ENCODE measurements at regions not wholly inside any gene's neighbourhood (a gene's known extent, or its start where the extent isn't known, plus 50 kb on each side); places are given as distances from the start of the nearest gene placed in this dataset.

DNA sequence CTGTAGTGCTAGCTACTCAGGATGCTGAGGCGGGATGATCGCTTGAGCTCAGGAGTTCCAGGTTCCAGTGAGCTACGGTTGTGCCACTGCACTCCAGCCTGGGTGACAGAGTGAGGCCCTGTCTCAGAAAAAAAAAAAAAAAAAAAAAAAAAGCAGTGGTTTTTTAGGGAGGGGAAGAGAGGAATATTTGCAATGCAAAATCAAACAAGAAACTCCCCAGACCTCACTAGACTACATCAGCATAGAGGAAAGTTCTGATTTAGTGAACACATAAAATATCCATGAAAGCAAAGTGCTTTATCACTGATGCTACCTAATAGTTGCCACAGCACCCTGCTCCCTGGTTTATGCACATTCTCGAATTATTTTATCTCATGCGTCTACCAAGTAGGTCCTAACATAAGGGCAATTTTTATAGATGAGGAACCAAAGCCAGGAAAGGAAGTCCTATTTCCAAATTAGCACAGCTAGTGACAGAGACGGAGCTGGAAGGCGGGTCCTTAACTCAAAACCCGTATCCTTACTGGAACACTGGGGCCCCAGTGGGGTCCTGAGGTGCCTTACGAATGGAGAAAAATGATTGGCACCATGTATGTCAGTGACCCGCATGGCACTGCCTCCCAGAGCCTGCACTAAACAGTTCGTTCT is 50.7 kb upstream of the GPR157 start:
- DNase-seq: no peak

DNA sequence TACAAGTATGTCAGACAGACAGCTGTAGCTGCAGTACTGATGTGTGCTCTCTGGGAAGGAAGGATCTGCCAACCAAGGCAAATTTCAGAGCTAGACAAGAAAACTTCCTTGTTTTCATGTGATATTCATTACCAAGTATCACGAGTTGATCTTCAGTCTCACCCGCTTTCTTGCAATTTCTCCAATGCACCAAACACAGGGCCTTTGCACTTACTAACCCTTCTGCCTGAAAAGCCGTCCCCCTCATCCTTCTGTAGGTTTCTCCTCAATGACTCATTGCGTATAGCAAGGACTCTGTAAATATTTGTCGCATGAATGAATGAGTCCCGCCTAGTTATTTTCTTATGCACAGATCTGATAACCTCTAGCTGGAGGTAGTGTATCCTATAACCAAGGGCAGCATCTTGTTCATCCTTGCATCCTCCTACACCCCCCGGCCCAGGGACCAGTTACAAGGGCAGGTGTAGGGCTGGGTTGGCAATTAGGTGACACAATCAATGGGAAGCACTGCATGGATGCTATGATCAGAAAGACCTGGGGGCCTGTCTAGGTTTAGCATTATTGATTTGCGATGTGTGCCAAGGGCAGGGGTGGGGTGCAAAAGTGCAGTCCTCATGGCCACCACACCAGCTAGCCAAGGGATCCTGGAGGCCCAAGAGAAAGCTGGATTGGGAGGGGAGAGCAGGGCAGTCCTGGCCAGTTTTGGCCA is 51.4 kb upstream of the GPR157 start:
- DNase-seq: no peak

DNA sequence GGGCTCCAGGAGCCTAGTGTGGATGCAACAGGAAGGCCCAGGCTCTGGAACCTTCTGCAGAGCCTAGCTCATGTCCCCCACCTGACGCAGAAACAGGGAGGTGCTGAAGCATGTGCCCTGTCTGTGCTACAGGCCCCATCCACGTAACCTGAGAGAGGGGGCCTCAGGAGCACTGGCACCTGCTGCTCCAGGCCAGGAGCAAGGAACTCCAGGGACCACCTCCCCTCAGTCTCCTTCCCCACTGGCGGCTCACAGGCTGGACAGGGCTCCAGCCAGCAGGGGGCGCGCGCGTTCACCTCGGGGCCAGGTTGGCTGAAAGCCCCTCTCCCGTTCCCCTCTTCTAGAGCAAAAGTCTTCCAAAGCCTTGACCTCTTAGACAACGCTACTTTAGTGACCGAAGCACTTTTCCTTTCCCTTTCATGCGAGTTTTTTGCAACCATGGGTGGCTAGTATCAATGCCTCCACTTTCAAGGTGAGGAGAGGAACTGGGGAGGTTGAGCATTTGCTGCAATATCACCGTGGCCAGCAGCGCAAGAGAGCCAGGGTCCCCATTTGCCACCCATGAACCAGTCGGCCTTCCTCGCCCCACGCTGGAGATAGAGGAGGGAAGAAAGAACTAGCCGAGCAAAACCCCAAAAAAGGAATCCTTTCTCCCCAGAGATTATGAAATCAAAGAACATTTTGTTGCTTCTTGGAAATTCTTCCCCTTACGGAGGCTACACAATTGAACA is 52.4 kb upstream of the GPR157 start:
- DNase-seq: peak; percentile 84

DNA sequence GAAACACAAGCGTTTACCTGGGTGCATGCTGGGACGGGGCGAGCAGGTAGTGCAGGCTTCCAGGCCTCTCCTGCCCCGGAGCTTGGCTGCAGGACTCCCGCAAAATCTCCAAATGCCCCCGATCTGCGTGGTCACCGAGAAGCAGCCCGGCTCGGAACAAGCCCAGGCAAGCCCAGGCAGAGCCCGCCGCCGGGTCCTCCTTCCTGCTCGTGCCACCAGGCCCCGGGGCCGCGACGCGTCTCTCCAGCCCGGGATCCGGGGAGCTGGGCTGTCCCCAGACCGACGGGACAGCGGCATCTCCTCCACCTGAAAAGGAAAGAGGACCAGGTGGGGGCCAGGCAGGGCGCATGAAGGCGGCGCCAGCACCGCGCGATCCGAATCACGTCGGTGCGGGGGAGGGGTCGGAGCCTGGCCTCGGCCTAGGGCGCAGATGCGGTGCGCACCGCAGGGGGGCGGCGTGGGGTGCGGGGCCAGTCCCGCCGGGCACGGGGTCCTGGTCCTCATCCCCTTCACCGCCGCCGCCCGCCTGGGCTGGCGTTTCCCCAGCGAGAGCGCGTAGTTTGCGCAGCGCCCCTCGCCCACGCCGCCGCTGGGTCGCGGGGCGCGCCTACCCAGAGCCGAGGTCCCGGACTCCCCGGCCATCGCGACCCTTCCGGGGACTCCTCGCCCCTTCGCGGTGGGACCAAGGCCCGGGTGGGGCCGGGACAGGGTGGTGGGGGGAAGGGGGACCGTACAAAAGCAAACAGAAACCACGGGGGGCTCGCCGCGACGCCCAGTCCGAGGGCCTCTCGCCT is 52.4 kb upstream of the H6PD start:
- DNase-seq: peak; percentile 59

DNA sequence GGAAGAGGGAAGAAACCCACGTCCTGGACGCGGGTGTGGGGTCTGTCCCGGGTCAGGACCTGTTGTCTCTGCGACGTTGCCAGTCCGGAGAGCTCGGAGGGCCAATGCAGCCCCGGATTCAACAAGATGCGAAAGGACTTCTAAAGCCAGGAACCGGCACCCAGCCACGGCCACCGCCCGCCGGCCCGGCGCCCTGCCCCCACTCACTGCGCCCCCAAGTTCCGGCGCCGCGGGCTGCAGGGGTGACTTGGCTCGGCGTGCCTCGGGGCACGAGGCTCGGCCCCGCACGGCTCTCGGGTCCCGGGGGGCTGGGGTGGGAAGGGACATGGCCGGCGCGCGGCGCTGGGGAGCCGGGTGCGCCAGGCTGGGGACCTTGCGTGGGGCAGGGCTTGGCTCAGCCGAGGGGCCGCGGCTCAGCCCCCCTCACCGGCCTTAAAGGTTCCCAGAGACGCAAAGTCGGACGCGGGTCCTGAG is 51.8 kb upstream of the H6PD start:
- DNase-seq: no peak

DNA sequence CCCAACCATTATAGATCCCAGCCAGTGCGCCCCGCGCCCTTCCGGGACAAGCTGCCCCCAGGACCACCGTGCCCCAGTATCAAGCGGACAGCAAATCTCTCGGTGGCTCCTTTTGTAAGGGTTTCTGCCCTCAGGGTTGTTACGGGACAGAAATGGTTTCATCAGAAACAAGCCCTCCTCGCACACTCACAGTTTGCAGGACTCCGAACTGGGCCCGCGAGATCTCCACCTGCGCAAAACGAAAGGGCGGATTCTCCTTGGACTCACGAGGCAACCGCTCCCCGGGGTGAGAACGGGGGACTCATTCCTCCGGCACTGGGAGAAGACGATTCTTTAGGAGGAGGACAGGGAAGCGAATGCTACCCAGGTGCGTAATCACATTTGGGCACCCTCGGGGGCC is 51.1 kb upstream of the H6PD start:
- no peak for DNase-seq

DNA sequence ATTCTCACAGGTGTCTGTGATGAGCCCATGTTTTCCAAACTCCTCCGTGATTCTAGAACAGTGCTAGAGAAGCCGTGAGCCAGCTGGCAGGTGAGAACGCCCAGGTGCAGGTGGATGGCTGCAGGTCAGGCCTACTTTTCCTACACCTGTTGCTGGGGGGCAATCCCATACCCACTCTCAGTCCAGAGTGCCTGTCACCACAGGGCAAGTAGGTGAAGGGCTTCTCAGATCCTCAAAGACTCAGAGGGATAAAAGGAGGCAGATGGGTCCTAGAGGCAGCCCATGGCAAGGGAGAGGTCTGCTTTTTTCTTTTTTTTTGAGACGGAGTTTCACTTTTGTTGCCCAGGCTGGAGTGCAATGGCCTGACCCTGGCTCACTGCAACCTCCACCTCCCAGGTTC is 50.7 kb upstream of the H6PD start:
- no peak for DNase-seq

DNA sequence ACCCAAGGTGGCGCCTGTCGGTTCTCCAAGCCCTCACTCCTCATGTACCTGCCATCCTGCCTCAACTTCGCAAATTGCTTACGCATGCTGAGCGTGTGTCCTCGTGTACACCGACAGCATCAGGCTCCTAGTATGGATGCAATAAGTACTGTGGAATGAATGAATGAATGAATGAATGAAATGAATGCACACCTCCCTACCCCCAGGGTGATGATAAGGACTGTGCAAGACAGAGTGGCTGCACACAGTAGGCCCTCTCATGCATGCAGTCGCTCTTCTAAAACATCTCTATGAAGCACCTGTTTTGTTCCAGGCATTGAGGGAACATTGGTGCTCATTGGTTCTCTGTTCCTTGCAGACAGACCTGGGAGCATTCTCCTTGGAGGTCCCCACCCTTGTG is 49.8 kb upstream of the H6PD start:
- DNase-seq: no peak
